Thyroid gland (tissue), 4 donors: ENCODE measurements at regions not wholly inside any gene's neighbourhood (a gene's known extent, or its start where the extent isn't known, plus 50 kb on each side); places are given as distances from the start of the nearest gene placed in this dataset.
"Not testable (repeated sequence)": the region's sequence is repeated elsewhere in the genome, so short reads cannot be mapped to it uniquely, and the experiment has no call there.

Experiments
- DNase-seq, 2 donors: peaks; one replicate each; pipeline ENCODE4 v3.0.0-alpha.2; 2019
- H3K27ac ChIP-seq, 3 donors: fragments of 200-600 bp; sonication (generic); 1 replicate in 2 of 3; 2 replicates in 1 of 3; pipeline ENCODE4 v1.5.1; 2016 to 2019; ENCODE audit warnings: mild to moderate bottlenecking in 1 of 3, moderate library complexity in 1 of 3
- H3K27me3 ChIP-seq: fragments of 200-600 bp; sonication (generic); one replicate; pipeline ENCODE4 v1.5.1; 2019
- H3K36me3 ChIP-seq, 2 donors: fragments of 200-600 bp; sonication (generic); one replicate each; pipeline ENCODE4 v1.5.1; 2016 to 2019
- H3K4me1 ChIP-seq, 2 donors: fragments of 200-600 bp; sonication (generic); one replicate each; pipeline ENCODE4 v1.5.1; 2017 to 2019
- H3K4me3 ChIP-seq, 3 donors: fragments of 200-600 bp; sonication (generic); replicated peaks in 1 of 3; 1 replicate in 2 of 3; 2 replicates in 1 of 3; pipeline ENCODE4 v1.5.1; 2016; ENCODE audit warnings: mild to moderate bottlenecking in 1 of 3
- H3K9me3 ChIP-seq: fragments of 200-600 bp; sonication (generic); one replicate; pipeline ENCODE4 v1.5.1; 2017
- POLR2A ChIP-seq, 2 donors: fragments of 450-650 bp; IDR thresholded peaks; one replicate each; pipeline ENCODE4 v1.6.1; 2017; ENCODE audit warnings: antibody characterized with exemption in 2 of 2, mild to moderate bottlenecking in 2 of 2, moderate library complexity in 1 of 2
- WGBS, 2 donors: methylation state at CpG; one replicate each; pipeline ENCODE4 v1.1.5; 2017; 5-methylcytosine and 5-hydroxymethylcytosine counted together
- intact Hi-C: fragments of 100-400 bp; cut with DNase I; formaldehyde crosslinking; loops from one replicate; pipeline ENCODE4 v1.15.1; 2023
- TF ChIP-seq, protein P1 (sequence below), 6 experiments: fragments of 200-600 bp in 3 of 6; fragments of 450-650 bp in 3 of 6; sonication (generic) in 3 of 6; IDR thresholded peaks; one replicate each; pipeline ENCODE4 v1.5.1; 2016 to 2019; ENCODE audit warnings: antibody characterized with exemption in 6 of 6, mild to moderate bottlenecking in 2 of 6, inconsistent platforms in 1 of 6, moderate library complexity in 1 of 6

DNA sequence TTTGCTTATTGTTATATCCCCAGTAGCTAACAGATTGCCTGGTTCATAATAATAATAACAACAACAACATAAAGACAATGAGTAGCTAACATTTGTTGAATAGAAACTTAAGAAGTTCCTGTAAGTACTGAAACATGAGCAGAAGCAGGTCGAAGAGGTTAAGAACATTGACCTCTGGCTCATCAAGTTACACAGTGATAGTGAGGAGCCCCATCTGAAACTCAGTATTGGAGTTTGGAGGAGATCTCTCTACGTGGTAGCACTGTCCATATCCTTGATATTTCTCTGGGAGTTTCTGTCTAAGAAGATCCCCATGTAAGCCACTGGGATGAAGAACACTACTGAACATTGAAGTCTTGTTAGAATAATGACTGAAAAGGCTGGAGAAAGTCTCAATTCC, 600.4 kb downstream of the RFPL4B start:
- Histone ChIP-seq H3K27ac (no peak overlapping the region), H3K4me3 (no peak overlapping the region), H3K9me3 (no peaks in the 10 kb centered on the region), H3K36me3 (no peaks in the 10 kb centered on the region), H3K27me3 (no peaks in the 10 kb centered on the region), H3K4me1 (no peaks in the 10 kb centered on the region)
- intact Hi-C loops = no loop called here
- DNase-seq = no peak
- TF ChIP-seq, protein P1, sequence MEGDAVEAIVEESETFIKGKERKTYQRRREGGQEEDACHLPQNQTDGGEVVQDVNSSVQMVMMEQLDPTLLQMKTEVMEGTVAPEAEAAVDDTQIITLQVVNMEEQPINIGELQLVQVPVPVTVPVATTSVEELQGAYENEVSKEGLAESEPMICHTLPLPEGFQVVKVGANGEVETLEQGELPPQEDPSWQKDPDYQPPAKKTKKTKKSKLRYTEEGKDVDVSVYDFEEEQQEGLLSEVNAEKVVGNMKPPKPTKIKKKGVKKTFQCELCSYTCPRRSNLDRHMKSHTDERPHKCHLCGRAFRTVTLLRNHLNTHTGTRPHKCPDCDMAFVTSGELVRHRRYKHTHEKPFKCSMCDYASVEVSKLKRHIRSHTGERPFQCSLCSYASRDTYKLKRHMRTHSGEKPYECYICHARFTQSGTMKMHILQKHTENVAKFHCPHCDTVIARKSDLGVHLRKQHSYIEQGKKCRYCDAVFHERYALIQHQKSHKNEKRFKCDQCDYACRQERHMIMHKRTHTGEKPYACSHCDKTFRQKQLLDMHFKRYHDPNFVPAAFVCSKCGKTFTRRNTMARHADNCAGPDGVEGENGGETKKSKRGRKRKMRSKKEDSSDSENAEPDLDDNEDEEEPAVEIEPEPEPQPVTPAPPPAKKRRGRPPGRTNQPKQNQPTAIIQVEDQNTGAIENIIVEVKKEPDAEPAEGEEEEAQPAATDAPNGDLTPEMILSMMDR (IDR thresholded peaks at IDR 0.05) = no peak
- no peak for TF ChIP-seq POLR2A (IDR thresholded peaks at IDR 0.05)
- WGBS, 2 donors = 72 to 78% methylated on average over 2 of the region's 2 CpGs

DNA sequence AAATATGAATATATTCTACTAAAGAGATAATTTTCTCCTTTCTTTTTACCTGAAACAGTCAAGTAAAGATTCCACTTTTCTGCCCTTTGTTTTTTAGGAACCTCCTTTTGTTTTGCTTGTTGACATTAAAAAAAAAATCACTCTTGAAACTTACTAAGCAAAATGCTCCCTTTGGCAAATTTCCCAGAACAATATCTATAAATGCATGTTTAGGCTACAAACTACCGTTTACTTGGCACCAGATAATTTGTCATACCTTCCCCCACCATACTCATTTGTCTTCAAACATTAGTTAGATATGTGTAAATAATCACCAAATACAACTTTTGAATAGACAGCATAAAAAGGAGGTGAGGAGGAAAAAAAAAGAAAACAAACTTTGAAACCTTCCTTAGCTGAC, 604.7 kb downstream of the RFPL4B start:
- Histone ChIP-seq H3K27ac (no peak overlapping the region), H3K9me3 (no peaks in the 10 kb centered on the region), H3K36me3 (no peaks in the 10 kb centered on the region), H3K4me3 (no peak overlapping the region), H3K27me3 (no peaks in the 10 kb centered on the region), H3K4me1 (no peaks in the 10 kb centered on the region)
- TF ChIP-seq POLR2A (IDR thresholded peaks at IDR 0.05) = no peak
- TF ChIP-seq, protein P1 (IDR thresholded peaks at IDR 0.05) = no peak
- no peak for DNase-seq
- intact Hi-C loops = no loop called here
- whole genome bisulfite sequencing, 2 donors = 59 to 61% methylated on average over 1 of the region's 1 CpG

DNA sequence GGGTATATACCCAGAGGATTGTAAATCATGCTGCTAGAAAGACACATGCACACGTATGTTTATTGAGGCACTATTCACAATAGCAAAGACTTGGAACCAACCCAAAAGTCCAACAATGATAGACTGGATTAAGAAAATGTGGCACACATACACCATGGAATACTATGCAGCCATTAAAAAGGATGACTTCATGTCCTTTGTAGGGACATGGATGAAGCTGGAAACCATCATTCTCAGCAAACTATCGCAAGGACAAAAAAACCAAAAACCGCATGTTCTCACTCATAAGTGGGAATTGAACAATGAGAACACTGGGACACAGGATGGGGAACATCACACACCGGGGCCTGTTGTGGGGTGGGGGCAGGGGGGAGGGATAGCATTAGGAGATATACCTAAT, 608.6 kb downstream of the RFPL4B start:
- DNase-seq, intact Hi-C loops: not testable (repeated sequence)

DNA sequence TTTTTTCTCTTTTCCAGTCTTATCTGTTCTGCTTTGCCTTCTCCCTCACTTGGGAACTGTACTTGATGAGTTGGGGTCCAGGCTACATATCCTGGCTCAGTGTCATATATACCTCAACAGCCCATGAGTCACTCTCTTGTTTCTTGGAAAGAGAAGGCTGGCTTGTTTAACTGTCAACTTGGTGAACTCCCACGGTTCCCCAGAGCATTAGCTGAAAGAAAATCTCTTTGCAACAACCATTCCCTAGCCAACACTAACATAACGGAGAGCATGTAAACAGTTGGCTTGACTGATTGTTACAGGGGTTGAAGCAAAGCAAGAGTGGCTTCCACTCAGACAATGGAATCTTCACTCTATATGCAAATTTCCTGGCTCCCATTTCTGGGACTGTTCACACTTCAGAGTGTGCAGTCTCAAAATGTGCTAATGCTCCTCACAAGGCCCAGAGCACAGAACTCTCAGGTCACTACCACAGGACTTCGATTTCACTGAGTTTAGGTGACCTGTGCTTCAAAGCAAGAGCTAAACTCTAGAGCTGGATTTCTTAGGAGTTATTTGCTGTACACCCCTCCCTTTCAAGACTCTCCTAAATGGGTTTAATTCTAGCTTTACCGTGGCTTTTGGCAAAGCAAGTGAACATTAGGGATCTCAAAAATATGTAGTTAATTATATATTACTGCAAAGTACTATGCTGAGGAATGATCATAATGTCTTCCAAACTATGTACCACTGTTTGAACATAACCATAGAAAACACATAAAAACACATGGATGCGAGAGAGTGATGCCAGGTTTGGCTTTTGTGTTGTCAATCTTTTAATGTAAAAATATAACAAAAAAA, 609.8 kb downstream of the RFPL4B start:
- Histone ChIP-seq H3K27me3 (no peaks in the 10 kb centered on the region), H3K9me3 (no peaks in the 10 kb centered on the region), H3K36me3 (no peaks in the 10 kb centered on the region), H3K4me3 (no peak overlapping the region), H3K4me1 (no peaks in the 10 kb centered on the region), H3K27ac (no peak overlapping the region)
- no peak for DNase-seq
- intact Hi-C loops = no loop called here
- 49 to 65% methylated on average over 5 of the region's 5 CpGs for WGBS, 2 donors
- TF ChIP-seq POLR2A (IDR thresholded peaks at IDR 0.05) = no peak

More for the DNA sequence above, 608.6 kb downstream of the RFPL4B start:
- not testable (repeated sequence) for H3K27ac ChIP-seq, H3K27me3 ChIP-seq, H3K36me3 ChIP-seq, H3K4me3 ChIP-seq, H3K4me1 ChIP-seq, H3K9me3 ChIP-seq
- WGBS, 2 donors = 98 to 99% methylated on average over 4 of the region's 4 CpGs

DNA sequence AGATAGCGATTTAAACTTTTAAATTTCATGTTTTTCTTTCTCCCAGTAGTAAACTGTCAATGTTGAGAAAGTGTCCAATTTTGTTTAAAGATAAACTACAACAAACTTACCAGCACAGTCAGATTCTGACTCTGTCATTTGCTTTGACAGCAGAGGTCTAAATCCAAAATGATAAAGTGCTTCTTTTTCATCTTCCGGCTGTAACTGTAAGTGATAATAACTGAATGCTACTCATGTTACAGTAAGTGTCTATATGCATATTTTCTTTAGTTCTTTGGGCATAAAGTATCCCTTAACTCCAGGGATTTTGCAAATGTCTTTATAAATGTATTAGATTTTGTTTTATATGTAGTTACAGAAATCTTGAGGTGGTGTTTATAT, 610.4 kb downstream of the RFPL4B start:
- no peak overlapping the region for H3K4me3 ChIP-seq
- DNase-seq = no peak
- no peaks in the 10 kb centered on the region for H3K4me1 ChIP-seq
- WGBS, 2 donors = 90 to 91% methylated on average over 2 of the region's 2 CpGs
- intact Hi-C loops = no loop called here
- H3K9me3 ChIP-seq = no peaks in the 10 kb centered on the region
- no peaks in the 10 kb centered on the region for H3K36me3 ChIP-seq
- H3K27me3 ChIP-seq = no peaks in the 10 kb centered on the region
- no peak for TF ChIP-seq POLR2A (IDR thresholded peaks at IDR 0.05)
- TF ChIP-seq, protein P1 (IDR thresholded peaks at IDR 0.05) = no peak
- no peak overlapping the region for H3K27ac ChIP-seq

DNA sequence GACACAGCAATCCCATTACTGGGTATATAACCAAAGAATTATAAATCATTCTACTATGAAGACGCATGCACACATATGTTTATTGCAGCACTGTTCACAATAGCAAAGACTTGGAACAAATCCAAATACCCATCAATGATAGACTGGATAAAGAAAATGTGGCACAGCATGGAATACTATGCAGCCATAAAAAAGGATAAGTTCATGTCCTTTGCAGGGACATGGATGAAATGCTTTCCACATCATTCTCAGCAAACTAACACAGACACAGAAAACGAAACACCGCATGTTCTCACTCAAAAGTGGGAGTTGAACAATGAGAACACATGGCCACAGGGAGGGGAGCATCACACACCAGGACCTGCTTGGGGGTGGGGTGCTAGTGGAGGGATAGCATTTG, 613.0 kb downstream of the RFPL4B start:
- H3K4me3 ChIP-seq, H3K27me3 ChIP-seq, intact Hi-C loops, H3K4me1 ChIP-seq, H3K36me3 ChIP-seq, H3K27ac ChIP-seq, H3K9me3 ChIP-seq, DNase-seq: not testable (repeated sequence)
- 96% methylated on average over 3 of the region's 3 CpGs for WGBS, 2 donors
